Endometrial microvascular endothelial cells (primary cell): ENCODE measurements at regions not wholly inside any gene's neighbourhood (a gene's known extent, or its start where the extent isn't known, plus 50 kb on each side); places are given as distances from the start of the nearest gene placed in this dataset.
"Not testable (repeated sequence)": the region's sequence is repeated elsewhere in the genome, so short reads cannot be mapped to it uniquely, and the experiment has no call there.

Experiments used
- in situ Hi-C: cut with HindIII; loops from 2 replicates; pipeline ENCODE4 v1.10.0; 2017; ENCODE audit warnings: low sequenced_read_pairs, low pct_unique_long_range_greater_than_20kb; ENCODE audit errors: inconsistent ontology term

- in situ Hi-C loops: no loop called here
Observed at GRCh38 chr15:66860844-66861243, 158.8 kb downstream of the SMAD6 start.

GRCh38 chr15:66862111-66862939 is 160.3 kb downstream of the SMAD6 start:
- in situ Hi-C loops: no loop called here

DNA sequence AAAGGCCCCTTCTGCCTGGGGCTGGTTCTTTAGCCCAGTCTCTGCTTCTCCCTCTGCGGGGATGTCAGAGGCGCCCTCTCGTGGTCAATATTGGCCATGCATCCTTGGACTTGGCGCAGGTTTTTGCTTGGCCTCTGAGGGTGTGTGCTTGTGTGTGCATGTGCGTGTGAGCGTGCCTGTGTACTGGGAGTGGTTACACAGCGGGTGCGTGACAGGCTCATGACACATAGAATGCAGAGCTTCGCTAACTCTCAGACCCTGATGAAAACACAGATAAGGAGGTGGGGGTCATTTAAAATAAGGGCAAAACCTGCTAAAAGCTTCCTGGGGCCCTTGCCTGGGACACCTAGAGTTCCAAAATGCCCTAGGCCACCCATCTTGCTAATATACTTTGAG is 160.9 kb downstream of the SMAD6 start:
- in situ Hi-C loops: no loop called here

GRCh38 chr15:66863390-66864085 is 161.5 kb downstream of the SMAD6 start:
- in situ Hi-C loops: no loop called here

- in situ Hi-C loops: no loop called here
Observed at GRCh38 chr15:66864086-66864830, 162.2 kb downstream of the SMAD6 start.

GRCh38 chr15:66864871-66865281 is 162.8 kb downstream of the SMAD6 start:
- in situ Hi-C loops: no loop called here

DNA sequence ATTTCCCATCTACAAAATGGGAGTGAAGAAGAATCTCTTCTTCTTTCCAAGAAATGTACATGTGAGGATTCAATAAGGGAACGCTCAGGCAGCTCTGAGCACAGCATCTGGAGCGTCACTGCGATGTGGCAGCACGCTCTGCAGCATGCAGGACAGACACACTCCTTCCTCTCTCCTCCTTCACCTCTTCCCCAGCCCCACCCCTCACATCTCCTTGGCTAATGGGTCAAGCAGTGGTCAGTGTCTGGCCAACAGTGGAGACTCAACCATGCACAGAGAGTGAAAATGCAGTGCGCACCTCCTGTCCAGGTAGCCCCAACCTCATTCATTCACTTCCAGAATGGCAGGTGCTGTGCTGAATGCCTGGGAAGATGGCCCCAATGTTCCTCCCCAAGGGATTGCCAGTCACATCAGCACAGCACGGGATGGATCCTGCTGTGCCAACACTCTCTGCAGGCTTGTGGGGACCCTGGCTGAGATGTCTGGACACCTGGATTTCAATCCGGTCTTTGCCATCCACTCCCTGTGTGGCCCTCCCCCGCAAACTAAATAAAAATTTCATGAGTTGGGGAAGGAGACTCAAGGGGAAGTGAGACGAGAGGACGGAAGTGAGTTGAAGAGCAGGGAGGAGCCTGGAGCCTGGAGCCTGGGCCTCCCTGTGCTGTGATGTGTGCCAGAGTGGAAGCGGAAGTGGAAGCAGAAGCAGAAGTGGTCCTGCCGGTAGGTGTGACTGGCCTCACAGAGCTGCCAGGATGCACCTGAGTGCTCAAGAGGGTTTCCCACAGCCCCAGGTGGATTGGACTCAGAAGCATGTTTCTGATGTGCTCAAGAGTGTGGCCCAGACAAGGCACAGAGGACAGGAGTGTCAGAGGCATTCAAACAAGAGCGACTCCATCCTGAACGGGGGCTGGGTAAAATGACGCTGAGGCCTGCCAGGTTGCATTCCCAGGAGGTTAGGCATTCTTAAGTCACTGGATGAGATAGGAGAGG is 163.9 kb downstream of the SMAD6 start:
- in situ Hi-C loops: no loop called here

DNA sequence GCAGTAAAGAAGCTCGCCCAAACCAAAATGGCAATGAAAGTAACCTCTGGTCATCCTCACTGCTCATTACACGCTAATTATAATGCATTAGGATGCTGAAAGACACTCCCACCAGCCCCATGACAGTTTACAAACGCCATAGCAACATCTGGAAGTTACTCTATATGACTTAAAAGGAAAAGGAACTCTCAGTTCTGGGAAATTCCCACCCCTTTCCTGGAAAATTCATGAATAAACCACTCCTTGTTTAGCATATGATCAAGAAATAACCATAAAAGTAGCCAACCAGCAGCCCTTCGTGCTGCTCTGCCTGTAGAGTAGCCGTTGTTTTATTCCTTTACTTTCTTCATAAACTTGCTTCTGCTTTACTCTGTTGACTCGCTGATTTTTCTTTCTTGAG is 164.6 kb downstream of the SMAD6 start:
- in situ Hi-C loops: no loop called here

DNA sequence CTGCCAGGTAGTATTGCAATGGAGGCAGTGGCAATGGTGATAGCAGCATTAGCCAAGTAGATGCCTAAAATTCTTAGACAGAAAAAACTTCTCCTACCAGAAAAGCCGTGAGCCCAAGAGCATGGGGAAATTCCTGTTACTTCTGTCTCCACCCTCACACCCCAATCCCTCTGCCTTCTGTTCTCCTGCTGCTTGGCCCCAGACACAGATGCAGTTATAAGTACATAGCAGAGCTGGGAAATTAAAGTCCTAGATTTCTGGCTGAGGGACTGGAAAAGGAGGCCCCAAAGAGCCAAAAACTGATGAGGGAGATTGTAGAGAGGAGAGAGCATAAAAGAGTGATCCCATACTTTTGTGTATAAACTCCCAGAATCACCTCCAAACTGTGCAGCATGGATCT is 166.9 kb downstream of the SMAD6 start:
- in situ Hi-C loops: no loop called here

DNA sequence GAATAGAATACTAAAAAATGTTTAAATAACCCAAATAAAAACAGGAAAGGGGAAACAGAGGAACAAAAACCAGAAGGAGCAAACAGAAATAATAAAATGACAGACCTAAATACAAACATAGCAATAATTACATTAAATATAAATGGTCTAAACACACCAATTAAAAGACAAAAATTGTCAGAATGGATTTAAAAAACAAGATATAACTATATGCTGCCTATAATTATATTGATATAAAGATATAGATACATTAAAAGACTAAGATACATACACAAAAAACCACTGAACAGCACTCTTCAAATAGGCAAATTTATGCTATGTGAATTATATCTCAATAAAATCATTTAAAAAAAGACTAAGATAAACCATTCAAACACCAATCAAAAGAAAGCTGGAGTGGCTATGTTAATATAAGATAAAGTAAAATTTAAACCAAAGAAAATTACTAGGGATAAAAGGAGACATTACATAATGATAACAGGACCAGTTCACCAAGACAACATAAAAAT is 168.9 kb downstream of the SMAD6 start:
- in situ Hi-C loops: no loop called here

DNA sequence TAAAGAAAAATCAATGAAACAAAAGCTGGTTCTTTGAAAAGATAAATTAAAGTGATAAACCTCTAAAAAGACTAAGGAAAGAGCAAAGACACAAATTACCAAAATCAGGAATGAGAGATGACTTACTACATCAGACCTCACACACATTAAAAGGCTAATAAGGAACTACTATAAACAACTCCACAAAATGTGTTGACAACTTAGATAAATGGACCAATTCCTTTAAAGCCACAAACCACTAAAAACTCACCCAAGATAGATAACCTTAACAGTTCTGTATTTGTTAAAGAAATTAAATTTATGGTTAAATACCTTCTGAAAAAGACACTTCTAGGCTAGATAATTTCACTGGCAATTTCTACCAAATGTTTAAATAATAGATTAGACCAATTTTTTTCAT is 170.4 kb downstream of the SMAD6 start:
- in situ Hi-C loops: no loop called here

- in situ Hi-C loops: not testable (repeated sequence)
Observed at GRCh38 chr15:66873331-66873730, 171.3 kb downstream of the SMAD6 start.

GRCh38 chr15:66873856-66874255 is 171.8 kb downstream of the SMAD6 start:
- in situ Hi-C loops: no loop called here

DNA sequence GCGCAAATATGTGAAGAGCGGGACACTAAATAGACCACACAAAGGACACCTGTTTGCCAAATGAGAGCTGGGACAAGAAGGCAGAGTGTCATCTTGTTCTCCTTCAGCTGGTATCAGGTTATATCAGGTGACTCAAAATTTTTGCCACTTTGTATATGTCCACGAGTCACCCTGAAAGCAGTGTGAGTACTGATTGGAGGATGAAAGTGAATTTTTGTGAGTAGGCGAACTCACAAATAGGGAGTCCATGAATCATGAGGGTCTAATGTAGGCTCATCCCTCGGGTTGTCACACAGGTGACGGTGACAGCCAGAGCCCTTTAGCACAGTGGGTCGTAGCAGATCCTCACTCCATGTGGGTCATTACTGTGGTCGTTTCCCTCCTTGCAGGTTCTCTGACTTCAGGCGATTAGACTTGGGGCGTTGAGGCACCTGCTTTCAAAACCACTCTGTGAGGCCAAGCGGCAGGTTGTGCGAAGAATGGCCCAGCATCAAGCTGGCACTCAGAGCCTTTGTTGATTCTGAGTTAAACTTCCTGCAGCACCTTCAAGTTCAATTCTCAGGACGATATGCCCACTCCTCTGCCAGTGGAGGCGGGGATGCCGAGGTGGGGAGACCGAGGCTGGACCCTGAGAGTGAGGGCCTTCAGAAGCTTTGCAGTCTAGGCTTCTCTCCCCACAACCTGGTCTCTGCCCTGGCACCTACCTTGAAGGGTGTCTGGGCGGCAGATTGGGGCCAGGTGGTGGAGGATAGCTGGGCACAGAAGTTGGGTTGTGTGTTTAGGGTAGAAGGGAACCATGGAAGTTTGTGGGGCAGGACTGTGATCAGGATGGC is 173.8 kb downstream of the SMAD6 start:
- in situ Hi-C loops: no loop called here

- in situ Hi-C loops: no loop called here
Observed at GRCh38 chr15:66876421-66876730, 174.3 kb downstream of the SMAD6 start.

- in situ Hi-C loops: no loop called here
Observed at GRCh38 chr15:66876731-66877476, 174.9 kb downstream of the SMAD6 start.
